Cerebellar cortex (tissue), 1 donor: ENCODE measurements at regions not wholly inside any gene's neighbourhood (a gene's known extent, or its start where the extent isn't known, plus 50 kb on each side); places are given as distances from the start of the nearest gene placed in this dataset.

Source experiments
- DNase-seq: peaks from one replicate; pipeline ENCODE4 v3.0.0-alpha.2; 2015; ENCODE audit warnings: low spot score

- DNase-seq: no peak
Measured at GRCh38 chr15:70199540-70200410, 102.1 kb upstream of the TLE3 start.

DNA sequence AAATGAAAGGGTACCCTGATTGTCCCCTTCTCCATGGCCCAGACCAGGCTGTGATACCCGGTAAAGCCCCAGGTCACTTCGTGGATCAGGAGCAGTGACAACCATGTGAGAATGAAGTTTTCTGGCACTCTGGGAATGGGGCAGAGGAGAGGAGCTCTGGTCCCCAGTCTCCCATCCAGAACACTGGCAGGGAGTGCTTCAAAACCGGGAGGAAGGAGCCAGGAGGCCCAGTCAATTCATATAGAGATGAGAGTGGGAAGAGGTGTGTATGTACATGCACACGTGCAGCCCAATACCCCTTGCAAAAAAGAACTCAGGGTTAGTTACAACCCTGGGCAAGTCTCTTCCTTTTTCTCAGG, 101.4 kb upstream of the TLE3 start:
- DNase-seq: no peak

GRCh38 chr15:70198441-70199123, 100.9 kb upstream of the TLE3 start:
- DNase-seq: no peak

GRCh38 chr15:70197945-70198361, 100.2 kb upstream of the TLE3 start:
- DNase-seq: no peak

DNA sequence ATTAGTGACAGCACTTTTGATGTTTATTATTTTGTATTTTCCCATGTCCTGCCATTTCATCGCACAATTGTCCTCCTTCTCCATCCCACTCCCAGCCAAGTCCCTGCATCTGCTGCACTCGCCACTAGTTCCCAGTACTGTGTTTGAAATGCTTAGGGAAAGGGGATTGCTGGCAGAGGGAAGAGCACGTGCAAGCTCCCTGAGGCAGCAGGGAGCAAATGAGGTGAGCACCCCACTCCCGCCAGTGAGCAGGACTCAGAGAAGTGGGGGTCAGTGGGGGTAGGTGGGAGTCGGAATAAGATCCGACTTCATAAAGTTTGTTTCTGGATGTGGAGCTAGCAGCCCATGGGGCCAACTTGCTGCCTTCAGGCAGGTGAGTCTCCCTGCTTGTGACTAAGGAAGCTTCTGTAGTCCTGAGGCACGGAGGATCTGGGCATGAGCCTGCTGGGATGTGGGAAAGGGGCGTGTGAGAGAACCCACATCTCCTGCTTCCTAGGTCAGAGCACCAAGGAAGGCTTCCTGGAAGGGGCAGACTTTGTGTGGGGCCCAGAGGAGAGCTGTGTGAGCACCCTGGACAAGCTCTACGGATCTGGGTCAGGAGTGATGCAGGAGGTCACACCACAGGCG, 99.7 kb upstream of the TLE3 start:
- DNase-seq: no peak

GRCh38 chr15:70196372-70197316, 98.9 kb upstream of the TLE3 start:
- no peak for DNase-seq

GRCh38 chr15:70195587-70196305, 98.0 kb upstream of the TLE3 start:
- DNase-seq: peak; percentile 70

DNA sequence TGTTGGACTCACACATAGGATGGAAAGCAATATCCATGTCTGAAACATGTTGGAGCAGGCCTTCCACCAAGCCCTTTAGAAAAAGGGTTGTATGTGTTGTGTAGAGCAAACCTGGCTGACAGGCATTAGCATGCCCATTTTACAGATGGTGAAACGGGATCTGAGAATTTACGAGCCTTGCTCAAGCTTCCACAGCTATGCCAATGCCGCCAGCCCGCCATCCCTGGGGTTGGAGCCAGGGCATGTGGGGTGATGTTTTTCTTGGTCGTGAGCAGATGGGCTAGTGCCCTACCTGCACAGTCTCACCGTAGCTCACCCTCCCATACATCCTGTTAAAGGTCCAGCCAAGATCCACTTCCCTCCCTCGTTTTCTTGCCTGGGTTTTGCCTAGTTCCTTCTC, 97.5 kb upstream of the TLE3 start:
- DNase-seq: peak; percentile 56

DNA sequence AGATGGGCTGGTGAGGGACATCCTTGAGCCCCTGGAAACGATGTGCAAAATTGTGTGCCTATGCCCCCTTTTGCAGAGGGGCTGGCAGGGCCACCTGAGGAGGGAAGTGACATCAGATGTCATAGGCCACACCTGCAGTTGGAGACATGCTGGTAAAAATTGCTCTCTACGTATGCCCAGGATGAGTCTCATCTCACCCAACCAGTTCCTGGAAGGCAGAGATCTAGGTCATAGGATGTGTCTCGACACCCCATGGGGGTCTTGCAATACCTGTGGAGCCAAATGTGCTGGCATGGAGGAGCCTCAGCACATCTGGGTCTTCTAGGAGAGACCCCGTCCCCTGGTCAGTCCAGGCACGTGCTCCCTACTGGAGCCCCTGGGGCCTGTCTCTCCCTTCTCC, 96.5 kb upstream of the TLE3 start:
- no peak for DNase-seq

DNA sequence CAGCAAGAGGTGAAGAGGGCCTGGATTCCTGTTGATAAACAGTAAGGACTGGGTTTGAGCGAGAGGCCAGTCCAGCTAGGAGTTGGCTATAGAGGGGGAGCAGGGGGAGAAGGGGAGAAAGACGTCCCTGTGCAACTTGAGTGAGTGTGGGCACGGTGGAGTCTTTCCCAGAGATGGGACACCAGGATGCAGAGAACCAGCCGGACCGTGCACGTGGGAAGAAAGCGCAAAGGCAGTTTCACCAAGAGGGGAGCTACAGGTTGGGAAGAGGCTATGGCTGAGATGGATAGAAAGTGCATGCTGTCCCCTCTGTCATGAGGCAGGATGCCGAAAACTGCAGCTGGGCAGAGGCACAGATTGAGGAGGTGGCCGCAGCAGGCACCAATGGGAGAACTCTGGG, 96.0 kb upstream of the TLE3 start:
- DNase-seq: no peak

GRCh38 chr15:70192490-70192889, 94.8 kb upstream of the TLE3 start:
- no peak for DNase-seq

GRCh38 chr15:70192041-70192440, 94.3 kb upstream of the TLE3 start:
- no peak for DNase-seq

GRCh38 chr15:70190965-70191364, 93.2 kb upstream of the TLE3 start:
- DNase-seq: no peak

DNA sequence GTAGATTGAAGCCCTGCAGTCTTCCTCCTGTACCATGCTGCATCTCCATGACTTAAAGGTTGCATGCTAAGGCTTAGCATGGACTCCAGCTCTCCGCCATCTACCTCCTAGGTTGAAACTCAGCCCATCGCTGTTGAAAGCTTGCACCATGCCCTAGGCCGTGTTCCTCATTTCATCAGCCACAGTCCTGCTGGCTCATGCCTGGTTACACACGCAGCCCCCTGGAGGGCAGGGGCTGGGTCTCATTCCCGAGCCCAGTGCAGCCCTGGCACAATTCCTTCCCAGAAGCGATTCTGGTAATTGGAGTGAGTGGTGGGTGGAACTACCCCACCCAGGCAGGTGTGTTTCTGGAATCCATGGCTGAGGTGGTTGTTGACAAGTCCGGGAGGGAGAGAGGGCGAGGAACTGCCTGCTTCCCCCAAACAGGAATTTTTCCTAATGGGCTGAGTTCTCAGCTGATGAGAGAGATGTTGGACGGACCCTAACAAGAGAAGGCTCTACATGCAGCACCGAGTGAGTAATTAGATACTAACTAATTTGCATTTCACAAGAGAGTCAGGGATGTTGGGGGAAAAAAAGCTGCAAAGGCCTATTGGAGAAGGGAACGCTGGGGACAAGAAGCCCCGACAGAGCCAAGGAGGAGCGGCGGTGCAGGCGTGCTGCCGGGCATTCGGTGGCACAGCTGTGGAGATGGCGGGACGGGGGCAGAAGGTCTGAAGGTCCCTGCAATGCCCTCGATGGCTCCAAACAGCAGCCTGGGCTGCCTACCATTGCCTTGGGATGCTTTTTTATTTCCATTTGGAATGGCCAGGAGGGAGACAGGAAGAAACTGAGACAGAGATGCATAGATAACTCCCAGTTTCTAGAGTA, 92.3 kb upstream of the TLE3 start:
- no peak for DNase-seq

GRCh38 chr15:70188286-70188685, 90.6 kb upstream of the TLE3 start:
- no peak for DNase-seq

DNA sequence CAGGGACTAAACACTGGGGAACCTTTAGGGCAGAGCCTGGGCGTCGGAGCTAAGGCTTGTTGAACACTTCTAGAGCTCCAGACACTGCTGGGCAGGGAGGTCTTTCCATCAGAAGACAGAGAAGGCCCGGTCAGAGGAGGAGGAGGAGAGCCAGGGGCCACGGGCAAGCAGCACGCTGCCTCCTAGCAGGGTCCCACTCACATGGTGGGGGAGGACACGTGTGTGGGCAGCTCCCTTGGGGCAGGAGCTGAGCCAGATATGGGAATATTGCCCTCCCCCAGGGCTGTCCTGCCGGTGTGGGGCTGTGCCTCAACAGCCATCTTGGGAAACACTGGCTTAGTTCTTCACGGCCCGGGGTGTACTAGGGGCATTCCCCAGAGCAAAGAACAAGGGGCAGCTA, 89.6 kb upstream of the TLE3 start:
- no peak for DNase-seq

DNA sequence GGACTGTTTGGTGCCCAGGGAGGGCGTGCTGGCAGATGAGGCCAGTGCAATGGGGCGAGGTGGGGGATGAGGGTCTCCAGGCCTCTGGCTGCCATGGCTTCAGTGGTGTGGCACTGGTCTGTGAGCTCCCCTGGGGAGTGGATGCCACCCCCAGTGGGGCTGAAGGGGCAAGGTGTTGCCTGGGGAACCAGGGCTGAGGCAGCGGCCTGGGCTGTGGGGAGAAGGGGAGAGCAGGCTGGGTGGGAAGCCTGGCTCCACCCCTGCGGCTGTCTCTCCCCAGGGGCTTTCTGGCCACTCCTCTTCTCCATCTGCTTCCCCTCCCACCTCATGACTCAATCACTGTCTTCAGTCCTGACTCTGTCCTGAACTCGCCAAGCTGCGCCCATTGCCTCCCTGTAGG, 88.4 kb upstream of the TLE3 start:
- no peak for DNase-seq

DNA sequence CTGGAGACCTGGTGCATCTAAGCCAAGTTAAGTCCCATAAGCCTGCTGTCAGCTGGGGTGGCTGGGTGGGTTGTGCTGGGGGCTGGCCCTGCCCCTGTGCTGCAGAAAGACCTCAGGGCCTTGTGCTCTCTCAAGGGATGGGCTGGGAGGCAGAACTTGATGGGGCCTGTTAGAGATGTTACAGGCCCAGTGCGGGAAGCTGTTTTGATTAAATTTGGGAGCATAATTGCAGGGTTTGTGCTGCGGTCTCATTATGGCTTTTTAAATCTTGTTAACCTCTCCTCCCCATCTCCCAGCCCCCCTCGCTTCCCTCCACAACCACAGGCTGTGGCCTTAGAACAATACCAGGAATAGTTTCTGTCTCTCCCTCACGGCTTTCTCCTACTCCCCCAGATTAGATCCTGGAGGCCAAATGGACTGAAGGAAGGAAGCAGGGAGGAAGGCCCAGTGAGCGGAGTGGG, 87.6 kb upstream of the TLE3 start:
- no peak for DNase-seq

- no peak for DNase-seq
Measured at GRCh38 chr15:70182858-70183695, 85.4 kb upstream of the TLE3 start.
